Right lobe of liver (tissue), 4 donors: ENCODE measurements at regions not wholly inside any gene's neighbourhood (a gene's known extent, or its start where the extent isn't known, plus 50 kb on each side); places are given as distances from the start of the nearest gene placed in this dataset.

Experiments
- CTCF ChIP-seq, 4 donors: fragments of 200-600 bp in 3 of 4; fragments of 450-650 bp in 1 of 4; IDR thresholded peaks; one replicate each; pipeline versions ENCODE4 v1.5.1 to v1.8.0; 2016 to 2022; ENCODE audit warnings: antibody characterized with exemption in 4 of 4, mild to moderate bottlenecking in 2 of 4
- POLR2A ChIP-seq: fragments of 450-650 bp; IDR thresholded peaks from one replicate; pipeline ENCODE4 v1.6.1; 2017; ENCODE audit warnings: antibody characterized with exemption, mild to moderate bottlenecking
- donor health status: DM: no; HTN: no; CAD: no.
- donor health status: DM: no; HTN: no; CAD: no.
- donor health status: DM: no; HTN: yes; CAD: no.

GRCh38 chr16:63169100-63169499 is 1132.9 kb upstream of the CDH8 start:
- TF ChIP-seq CTCF (IDR thresholded peaks at IDR 0.05) (no peak), POLR2A (no peak)
